Motor neuron (in vitro differentiated cells): ENCODE measurements at regions not wholly inside any gene's neighbourhood (a gene's known extent, or its start where the extent isn't known, plus 50 kb on each side); places are given as distances from the start of the nearest gene placed in this dataset.
A peak's percentile ranks its signal among the peaks of the same experiment; 100 is the strongest.

Experiments used
- ATAC-seq, 8 experiments: fragments of 200-7000 bp; cut with Tn5 transposase; replicated peaks in 6 of 8; 2 replicates each; pipeline ENCODE4 v1.8.0; 2021; ENCODE audit warnings: mild to moderate bottlenecking in 8 of 8, moderate library complexity in 8 of 8
- H3K27ac ChIP-seq, 2 donors: fragments of 250-450 bp; sonication (Bioruptor Pico); 2 replicates each; pipeline ENCODE4 v1.9.0; 2021; ENCODE audit warnings: antibody characterized with exemption in 2 of 2, mild to moderate bottlenecking in 2 of 2, moderate library complexity in 1 of 2
- H3K4me1 ChIP-seq, 2 donors: fragments of 250-450 bp; sonication (Bioruptor Pico); replicated peaks in 1 of 2; 2 replicates each; pipeline ENCODE4 v1.6.1; 2021; ENCODE audit warnings: antibody characterized with exemption in 2 of 2, mild to moderate bottlenecking in 2 of 2, moderate library complexity in 1 of 2
- H3K4me3 ChIP-seq, 5 donors: fragments of 250-450 bp; sonication (Bioruptor Pico); 2 replicates each; pipeline ENCODE4 v1.9.0; 2021; ENCODE audit warnings: antibody characterized with exemption in 5 of 5, mild to moderate bottlenecking in 5 of 5, moderate library complexity in 4 of 5
- WGBS, 10 experiments: fragments of 450-650 bp; shearing (Covaris generic); methylation state at CpG; one replicate each; pipeline ENCODE4 v1.0.0; 2022; 5-methylcytosine and 5-hydroxymethylcytosine counted together
- in situ Hi-C, 9 experiments: fragments of 400-800 bp; cut with MboI; loops; one replicate each; pipeline ENCODE4 v1.15.0; 2021; ENCODE audit warnings: low sequenced_read_pairs in 9 of 9, low pct_unique_long_range_greater_than_20kb in 2 of 9; ENCODE audit not compliant: unreplicated experiment in 9 of 9

DNA sequence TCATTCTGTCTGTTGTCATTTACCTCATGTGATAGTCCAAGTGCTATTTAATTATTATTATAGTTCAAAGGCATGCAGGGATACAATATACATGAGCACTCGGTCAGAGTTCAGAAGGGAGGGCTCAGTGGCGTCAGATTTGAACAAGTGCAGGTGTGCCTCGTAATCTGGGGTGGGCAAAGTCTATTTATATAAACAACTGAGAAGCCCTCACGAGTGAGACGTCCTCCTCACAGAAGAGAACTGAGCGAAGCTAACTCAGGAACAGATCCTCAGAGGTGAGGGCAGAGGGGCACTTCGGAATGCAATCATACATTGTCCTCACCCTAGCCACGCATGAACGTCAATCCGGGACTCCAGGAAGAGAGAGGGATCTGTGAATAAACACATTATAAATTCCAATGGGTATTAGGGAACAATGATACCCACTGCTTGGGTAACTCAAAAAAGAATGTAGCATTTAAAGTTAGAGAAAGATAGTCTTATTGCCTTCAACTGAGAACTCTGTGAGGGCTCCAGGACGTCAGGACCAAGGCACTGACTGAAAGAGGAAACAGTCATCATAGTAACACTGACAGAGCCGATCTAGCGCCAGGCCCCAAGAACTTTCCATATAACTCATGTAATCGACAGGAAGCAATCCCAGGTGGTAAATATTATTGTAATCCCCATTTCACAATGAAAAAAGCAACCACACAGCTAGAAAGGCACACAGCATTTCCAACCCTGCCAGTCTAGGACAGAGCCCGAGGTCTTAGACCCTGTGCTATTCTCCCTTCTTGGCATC lies 127.1 kb upstream of the B3GALT2 start:
- in situ Hi-C loops, result no loop called here
- Histone ChIP-seq H3K4me1 (peaks cover 4 to 5% of the 10 kb centered on the region in 2 donors), H3K27ac (no peak overlapping the region), H3K4me3 (no peak overlapping the region)
- ATAC-seq, result no peak
- WGBS, 10 experiments, result 40 to 100% (median 83%) methylated on average over 1 to 15 of the region's 15 CpGs; no CpG with 5 or more reads in 1 of the 10 experiments

- Histone ChIP-seq H3K4me1 (peaks cover 5 to 7% of the 10 kb centered on the region in 2 donors), H3K27ac (no peak overlapping the region), H3K4me3 (no peak overlapping the region)
- WGBS, 10 experiments, result 47 to 91% (median 75%) methylated on average over 1 to 4 of the region's 4 CpGs; no CpG with 5 or more reads in 3 of the 10 experiments
- in situ Hi-C loops, result no loop called here
- ATAC-seq, result no peak
These were observed 126.0 kb upstream of the B3GALT2 start for GRCh38 chr1:193312432-193312831.

DNA sequence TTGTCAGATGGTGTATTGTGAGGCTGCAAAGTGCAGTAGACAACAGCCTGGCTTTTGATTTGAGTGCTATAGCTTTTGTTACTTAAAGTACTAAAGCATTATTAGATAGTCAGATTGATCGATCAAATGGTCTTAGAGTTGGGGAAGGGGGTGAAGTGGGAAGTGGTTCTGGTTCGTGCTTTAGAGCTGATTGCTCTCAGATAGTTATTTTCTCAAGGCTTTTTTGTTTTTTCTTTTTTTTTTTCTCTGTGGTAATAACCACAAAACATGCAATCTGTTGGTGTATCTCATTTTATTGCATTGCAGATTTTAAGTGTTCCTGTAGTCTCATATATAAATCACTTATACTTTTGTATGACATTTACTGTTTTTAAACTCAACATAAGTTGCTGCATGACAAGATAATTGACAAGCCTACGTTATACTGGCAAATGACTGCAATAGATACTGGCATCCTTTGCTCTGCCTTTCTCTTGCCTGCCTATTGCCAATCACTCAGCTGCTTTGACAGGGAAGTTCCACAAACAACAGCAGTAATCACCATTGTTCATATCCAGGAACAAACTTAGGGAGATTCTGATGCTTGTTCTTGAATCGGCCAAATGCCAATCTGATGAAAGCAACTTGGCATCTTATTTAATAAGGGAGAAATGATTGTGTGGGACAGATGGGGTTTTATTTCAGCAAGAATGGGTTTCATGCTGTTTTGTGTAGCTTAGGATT lies 125.0 kb upstream of the B3GALT2 start:
- 17 to 96% (median 74%) methylated on average over 1 to 4 of the region's 4 CpGs for WGBS, 10 experiments
- Histone ChIP-seq H3K4me1 (peaks cover 5 to 7% of the 10 kb centered on the region in 2 donors), H3K27ac (no peak overlapping the region), H3K4me3 (no peak overlapping the region)
- no peak for ATAC-seq
- in situ Hi-C loops, result no loop called here

DNA sequence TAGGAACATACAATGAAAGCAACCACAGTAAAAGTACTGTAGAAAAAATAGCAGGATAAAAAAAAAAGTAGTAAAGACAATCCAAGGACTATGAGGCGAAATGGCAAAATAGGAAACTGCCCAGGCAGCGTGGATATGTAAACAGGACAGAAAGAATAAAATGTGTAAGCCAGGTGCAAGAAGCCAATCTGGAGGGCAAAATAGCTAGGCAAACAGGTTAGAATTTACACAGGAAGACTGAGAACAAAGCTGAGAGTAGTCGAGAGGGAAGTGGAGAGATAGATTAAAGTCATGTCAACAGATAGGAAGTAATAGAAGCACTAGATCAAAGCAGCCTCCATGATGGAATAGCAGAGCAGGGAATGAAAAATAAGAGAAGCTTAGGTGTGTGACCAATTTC lies 124.2 kb upstream of the B3GALT2 start:
- no peak overlapping the region for H3K4me3 ChIP-seq
- peaks cover 5 to 7% of the 10 kb centered on the region in 2 donors for H3K4me1 ChIP-seq
- peak in 1 of 8 experiments; percentile 12 for ATAC-seq
- 57 to 96% (median 74%) methylated on average over 2 to 3 of the region's 3 CpGs for WGBS, 10 experiments
- in situ Hi-C loops, result no loop called here
- no peak overlapping the region for H3K27ac ChIP-seq

DNA sequence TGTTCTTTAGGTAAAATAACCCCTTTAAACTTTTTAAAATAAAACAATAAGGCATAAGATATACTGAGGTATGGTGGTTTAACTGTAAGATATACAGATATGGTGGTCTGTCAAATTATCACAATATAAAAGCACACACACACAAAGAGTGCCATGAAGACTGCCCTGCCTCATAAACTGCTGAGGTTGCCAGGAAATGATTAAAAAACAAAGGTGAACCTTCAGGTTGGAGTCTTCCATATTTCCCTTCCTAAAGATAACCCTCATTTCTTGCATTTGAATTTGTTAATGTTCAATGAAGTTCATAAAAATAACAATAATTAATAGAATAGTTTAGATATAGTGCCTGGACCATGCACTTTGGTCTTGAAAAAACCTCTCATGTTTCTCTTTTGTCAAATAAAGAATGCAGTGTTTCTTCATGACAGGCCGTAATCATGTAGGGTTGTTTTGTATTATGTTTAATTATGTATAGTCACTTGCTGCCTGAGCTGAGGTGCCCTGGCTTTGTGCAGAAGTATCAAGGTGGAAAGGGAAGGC lies 123.6 kb upstream of the B3GALT2 start:
- Histone ChIP-seq H3K4me1 (peaks cover 5 to 7% of the 10 kb centered on the region in 2 donors), H3K4me3 (no peak overlapping the region), H3K27ac (no peak overlapping the region)
- in situ Hi-C loops, result no loop called here
- 57 to 100% (median 89%) methylated on average over 1 of the region's 1 CpG for WGBS, 10 experiments
- ATAC-seq, result no peak

- H3K27ac ChIP-seq, result peak overlapping the region in 1 of 2 donors; percentile 58
- ATAC-seq, result peak in 5 of 8 experiments; percentile 77 to 94 (median 87)
- H3K4me3 ChIP-seq, result no peak overlapping the region
- H3K4me1 ChIP-seq, result peaks cover 5 to 7% of the 10 kb centered on the region in 2 donors
- in situ Hi-C loops, result no loop called here
- 0 to 86% (median 76%) methylated on average over 1 of the region's 1 CpG; no CpG with 5 or more reads in 4 of the 10 experiments for WGBS, 10 experiments
These were observed 122.0 kb upstream of the B3GALT2 start for GRCh38 chr1:193308438-193308837.

DNA sequence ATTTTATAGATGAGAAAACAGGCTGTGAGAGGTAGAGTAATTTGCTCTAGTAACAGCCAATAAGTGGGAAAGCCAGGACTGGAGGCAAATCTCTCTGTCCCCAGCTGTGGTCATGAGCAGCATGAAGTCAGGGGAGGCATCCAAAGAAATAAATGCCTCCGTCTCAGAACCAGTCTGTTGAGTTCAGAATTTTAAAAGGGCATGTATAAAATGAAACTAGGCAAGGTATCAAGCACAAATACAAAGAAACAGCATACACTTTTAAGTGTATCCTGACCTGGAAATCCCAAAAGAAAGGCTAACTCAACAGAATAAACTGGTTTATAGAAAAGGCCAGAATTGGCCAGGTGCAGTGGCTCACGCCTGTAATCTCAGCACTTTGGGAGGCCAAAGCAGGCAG lies 120.0 kb upstream of the B3GALT2 start:
- no peak overlapping the region for H3K4me3 ChIP-seq
- peaks cover 5 to 7% of the 10 kb centered on the region in 2 donors for H3K4me1 ChIP-seq
- H3K27ac ChIP-seq, result no peak overlapping the region
- in situ Hi-C loops, result no loop called here
- no peak for ATAC-seq
- 60 to 95% (median 88%) methylated on average over 2 of the region's 2 CpGs; no CpG with 5 or more reads in 3 of the 10 experiments for WGBS, 10 experiments
